IMR-90 (cell line): ENCODE measurements at regions not wholly inside any gene's neighbourhood (a gene's known extent, or its start where the extent isn't known, plus 50 kb on each side); places are given as distances from the start of the nearest gene placed in this dataset.

Experiments
- CHD1 ChIP-seq: IDR thresholded peaks from 2 replicates; pipeline ENCODE4 v1.6.1; 2012; ENCODE audit warnings: low read depth, low read length, improper control_type of control experiment
- CTCF ChIP-seq: conservative IDR thresholded peaks from 2 replicates; pipeline ENCODE4 v1.5.1; 2012; ENCODE audit warnings: mild to moderate bottlenecking, low read depth, low read length, improper control_type of control experiment
- FOS ChIP-seq: fragments of 150-350 bp; IDR thresholded peaks from 2 replicates; pipeline ENCODE4 v1.6.1; 2016; ENCODE audit warnings: low read depth, low read length
- MAFK ChIP-seq: IDR thresholded peaks from 2 replicates; pipeline ENCODE4 v1.6.1; 2012; ENCODE audit warnings: low read depth, low read length, improper control_type of control experiment
- POLR2A ChIP-seq: IDR thresholded peaks from 2 replicates; pipeline ENCODE4 v1.6.1; 2012; ENCODE audit warnings: mild to moderate bottlenecking, low read depth, low read length
- RAD21 ChIP-seq: IDR thresholded peaks from 2 replicates; pipeline ENCODE4 v1.6.1; 2012; ENCODE audit warnings: low read length, improper control_type of control experiment
- RFX5 ChIP-seq: IDR thresholded peaks from 2 replicates; pipeline ENCODE4 v1.8.0; 2012; ENCODE audit warnings: low read depth, mild to moderate bottlenecking, low read length, moderate library complexity
- SMC3 ChIP-seq: fragments of 150-350 bp; IDR thresholded peaks from 2 replicates; pipeline ENCODE4 v1.6.1; 2016; ENCODE audit warnings: low read depth, mild to moderate bottlenecking, antibody characterized with exemption, low read length, moderate library complexity

GRCh38 chr5:40354171-40354570 is 325.5 kb upstream of the PTGER4 start:
- TF ChIP-seq CTCF = no peak
- no peak for TF ChIP-seq POLR2A
- TF ChIP-seq RFX5 = no peak
- no peak for TF ChIP-seq FOS
- TF ChIP-seq SMC3 = no peak
- TF ChIP-seq CHD1 = no peak
- no peak for TF ChIP-seq RAD21
- no peak for TF ChIP-seq MAFK
